A673 (cell line): ENCODE measurements at regions not wholly inside any gene's neighbourhood (a gene's known extent, or its start where the extent isn't known, plus 50 kb on each side); places are given as distances from the start of the nearest gene placed in this dataset.

Experiments used
- CTCF ChIP-seq: fragments of 300-800, 200-600 bp; sonication (generic); conservative IDR thresholded peaks from 2 replicates; pipeline ENCODE4 v1.5.1; 2017; ENCODE audit warnings: low read depth, mild to moderate bottlenecking, antibody characterized with exemption, low read length, moderate library complexity, mixed read lengths
- EZH2 ChIP-seq: fragments of 200-600 bp; sonication (generic); IDR thresholded peaks from 2 replicates; pipeline ENCODE4 v1.6.1; 2017; ENCODE audit warnings: borderline replicate concordance, low read depth, mild to moderate bottlenecking, mixed read lengths, antibody characterized with exemption, low read length; ENCODE audit not compliant: poor library complexity, severe bottlenecking

DNA sequence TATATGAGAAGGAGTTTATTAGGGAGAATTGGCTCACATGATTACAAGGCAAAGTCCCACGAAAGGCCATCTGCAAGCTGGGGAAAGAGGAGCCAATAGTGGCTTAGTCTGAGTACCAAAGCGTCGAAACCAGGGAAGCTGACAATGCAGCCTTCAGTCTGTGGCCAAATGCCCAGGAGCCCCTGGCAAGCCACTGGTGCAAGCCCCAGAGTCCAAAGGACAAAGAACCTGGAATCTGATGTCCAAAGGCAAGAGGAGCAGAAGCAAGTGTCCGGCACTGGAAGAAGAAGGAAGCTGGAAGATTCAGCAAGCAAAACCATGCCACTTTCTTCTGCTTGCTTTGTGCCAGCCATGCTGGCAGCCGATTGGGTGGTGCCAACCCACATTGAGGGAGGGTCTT is 74.3 kb upstream of the NPAS2 start:
- no peak for TF ChIP-seq CTCF
- TF ChIP-seq EZH2: no peak
